KG1 (cell line): ENCODE measurements at regions not wholly inside any gene's neighbourhood (a gene's known extent, or its start where the extent isn't known, plus 50 kb on each side); places are given as distances from the start of the nearest gene placed in this dataset.

Experiments used
- DNase-seq: peaks from one replicate; lab custom pipeline; 2025; lab: John Stamatoyannopoulos, UW

DNA sequence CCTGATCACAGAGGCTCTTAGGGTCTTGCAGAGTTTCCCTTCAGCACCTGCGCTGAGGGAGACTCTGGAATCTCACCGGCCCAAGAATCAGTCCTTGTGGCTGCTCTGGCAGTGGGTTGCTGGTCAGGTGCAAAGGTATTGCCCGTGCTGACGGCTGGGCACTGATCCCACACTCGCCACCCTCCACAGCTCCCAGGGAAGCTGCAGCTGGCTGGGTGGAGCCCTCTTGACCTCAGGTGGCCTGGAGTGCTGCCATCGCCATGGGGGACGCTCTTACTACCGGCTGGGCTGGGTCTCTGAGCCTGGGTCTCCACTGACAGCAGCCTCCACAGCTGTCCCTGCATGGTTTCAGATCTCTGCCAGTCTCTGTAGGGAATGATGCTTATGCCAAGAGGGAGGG lies 52.6 kb upstream of the EPHB3 start:
- DNase-seq, result no peak

DNA sequence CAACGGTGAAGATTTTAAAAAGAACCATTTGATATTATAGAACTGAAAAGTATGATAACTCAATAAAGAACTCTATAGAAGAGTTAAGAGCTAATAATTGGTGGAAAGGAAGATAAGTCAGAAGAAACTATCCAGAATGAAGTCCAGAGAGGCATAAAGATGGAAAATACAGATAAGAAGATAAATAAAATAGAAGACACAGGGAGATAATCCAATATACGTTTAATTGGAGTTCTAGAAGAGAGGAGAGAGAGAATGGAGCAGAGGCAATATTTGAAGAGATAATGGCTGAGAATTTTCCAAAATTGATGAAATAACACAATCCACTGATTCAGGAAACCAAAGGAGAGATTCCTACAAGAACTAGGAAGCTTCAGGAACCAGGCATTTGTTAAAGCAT lies 49.8 kb upstream of the EPHB3 start:
- no peak for DNase-seq
